Fibroblast of lung (primary cell): ENCODE measurements at regions not wholly inside any gene's neighbourhood (a gene's known extent, or its start where the extent isn't known, plus 50 kb on each side); places are given as distances from the start of the nearest gene placed in this dataset.

Experiments used
- DNase-seq, 2 donors: peaks; one replicate each; pipeline versions ENCODE4 v3.0.0 to v3.0.0-alpha.2; 2010; ENCODE audit warnings: low read depth in 2 of 2
- H2AFZ ChIP-seq: 2 replicates; pipeline ENCODE4 v1.5.1; 2012; ENCODE audit warnings: low read length, control low read depth, inconsistent platforms
- H3K27ac ChIP-seq: 2 replicates; pipeline ENCODE4 v1.5.1; 2011; ENCODE audit warnings: low read length, control low read depth; ENCODE audit not compliant: insufficient read depth
- H3K27me3 ChIP-seq: 2 replicates; pipeline ENCODE4 v1.5.1; 2011; ENCODE audit warnings: mild to moderate bottlenecking, low read length; ENCODE audit not compliant: control insufficient read depth, insufficient read depth
- H3K36me3 ChIP-seq: 2 replicates; pipeline ENCODE4 v1.5.1; 2011; ENCODE audit warnings: low read length; ENCODE audit not compliant: control insufficient read depth, insufficient read depth
- H3K4me1 ChIP-seq: 2 replicates; pipeline ENCODE4 v1.5.1; 2011; ENCODE audit warnings: low read length; ENCODE audit not compliant: control insufficient read depth, insufficient read depth; ENCODE audit errors: extremely low read depth
- H3K4me2 ChIP-seq: 2 replicates; pipeline ENCODE4 v1.5.1; 2011; ENCODE audit warnings: low read length, control low read depth; ENCODE audit not compliant: insufficient read depth; ENCODE audit errors: extremely low read depth
- H3K4me3 ChIP-seq, 4 experiments: fragments of 200-600 bp in 1 of 4; sonication (generic) in 1 of 4; replicated peaks in 1 of 4; 2 replicates each; pipeline ENCODE4 v1.5.1; 2011 to 2016; ENCODE audit warnings: low read length in 4 of 4, low read depth in 3 of 4, mild to moderate bottlenecking in 3 of 4, control low read depth in 2 of 4, inconsistent platforms in 1 of 4, mixed read lengths in 1 of 4; ENCODE audit not compliant: insufficient read depth in 1 of 4; ENCODE audit errors: control extremely low read depth in 1 of 4
- H3K79me2 ChIP-seq: 2 replicates; pipeline ENCODE4 v1.5.1; 2012; ENCODE audit warnings: mild to moderate bottlenecking, low read length, inconsistent platforms; ENCODE audit not compliant: control insufficient read depth, insufficient read depth
- H3K9ac ChIP-seq: 2 replicates; pipeline ENCODE4 v1.5.1; 2011; ENCODE audit warnings: mild to moderate bottlenecking, low read length, control low read depth; ENCODE audit not compliant: insufficient read depth
- H3K9me3 ChIP-seq: 2 replicates; pipeline ENCODE4 v1.5.1; 2012; ENCODE audit warnings: low read depth, low read length; ENCODE audit not compliant: control insufficient read depth, insufficient read depth
- H4K20me1 ChIP-seq: 2 replicates; pipeline ENCODE4 v1.5.1; 2011; ENCODE audit warnings: low read length; ENCODE audit not compliant: control insufficient read depth, insufficient read depth; ENCODE audit errors: extremely low read depth
- EZH2 ChIP-seq: IDR thresholded peaks from 2 replicates; pipeline ENCODE4 v1.5.1; 2012; ENCODE audit warnings: low read length, control low read depth, mild to moderate bottlenecking; ENCODE audit errors: missing control alignments
- TF ChIP-seq, protein P1 (sequence below), 2 donors: IDR thresholded peaks in 1 of 2; conservative IDR thresholded peaks in 1 of 2; 1 replicate in 1 of 2; 2 replicates in 1 of 2; pipeline ENCODE4 v1.5.1; 2011 to 2012; ENCODE audit warnings: low read length in 2 of 2, control low read depth in 1 of 2, inconsistent platforms in 1 of 2, low read depth in 1 of 2, mild to moderate bottlenecking in 1 of 2

DNA sequence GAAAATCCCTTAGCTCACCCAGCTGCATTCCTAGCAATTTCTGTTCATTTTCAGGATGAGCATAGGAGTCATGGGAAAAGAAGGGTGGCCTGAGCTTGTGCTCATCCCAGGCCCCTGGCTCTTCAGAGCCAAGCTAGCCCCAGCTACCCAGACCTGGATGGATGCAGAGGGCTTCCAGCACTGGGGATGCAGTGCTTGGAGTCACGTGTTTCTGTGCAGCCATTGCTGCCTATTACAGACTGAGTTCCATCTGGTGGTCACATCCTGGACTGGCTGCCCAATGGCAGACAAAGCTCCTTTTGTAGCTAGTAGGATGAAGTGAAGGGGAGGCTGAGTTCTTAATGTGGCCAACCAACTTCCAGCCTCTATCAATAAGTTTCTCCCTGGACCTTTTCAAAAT, 54.2 kb upstream of the JDP2 start:
- no peak overlapping the region for H3K4me3 ChIP-seq
- TF ChIP-seq, protein P1, sequence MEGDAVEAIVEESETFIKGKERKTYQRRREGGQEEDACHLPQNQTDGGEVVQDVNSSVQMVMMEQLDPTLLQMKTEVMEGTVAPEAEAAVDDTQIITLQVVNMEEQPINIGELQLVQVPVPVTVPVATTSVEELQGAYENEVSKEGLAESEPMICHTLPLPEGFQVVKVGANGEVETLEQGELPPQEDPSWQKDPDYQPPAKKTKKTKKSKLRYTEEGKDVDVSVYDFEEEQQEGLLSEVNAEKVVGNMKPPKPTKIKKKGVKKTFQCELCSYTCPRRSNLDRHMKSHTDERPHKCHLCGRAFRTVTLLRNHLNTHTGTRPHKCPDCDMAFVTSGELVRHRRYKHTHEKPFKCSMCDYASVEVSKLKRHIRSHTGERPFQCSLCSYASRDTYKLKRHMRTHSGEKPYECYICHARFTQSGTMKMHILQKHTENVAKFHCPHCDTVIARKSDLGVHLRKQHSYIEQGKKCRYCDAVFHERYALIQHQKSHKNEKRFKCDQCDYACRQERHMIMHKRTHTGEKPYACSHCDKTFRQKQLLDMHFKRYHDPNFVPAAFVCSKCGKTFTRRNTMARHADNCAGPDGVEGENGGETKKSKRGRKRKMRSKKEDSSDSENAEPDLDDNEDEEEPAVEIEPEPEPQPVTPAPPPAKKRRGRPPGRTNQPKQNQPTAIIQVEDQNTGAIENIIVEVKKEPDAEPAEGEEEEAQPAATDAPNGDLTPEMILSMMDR (conservative IDR thresholded peaks at IDR 0.05 in 1 of 2, IDR thresholded peaks at IDR 0.05 in 1 of 2; ENCODE audit: low read depth in 1 of 2, low read length in 2 of 2): no peak
- TF ChIP-seq EZH2: no peak
- no peaks in the 10 kb centered on the region for H3K79me2 ChIP-seq
- no peak overlapping the region for H3K27ac ChIP-seq
- no peaks in the 10 kb centered on the region for H4K20me1 ChIP-seq
- H3K4me1 ChIP-seq: no peaks in the 10 kb centered on the region
- H2AFZ ChIP-seq: no peak overlapping the region
- H3K4me2 ChIP-seq: no peak overlapping the region
- no peaks in the 10 kb centered on the region for H3K36me3 ChIP-seq
- no peak overlapping the region for H3K9ac ChIP-seq
- no peaks in the 10 kb centered on the region for H3K9me3 ChIP-seq
- H3K27me3 ChIP-seq: peaks cover 19% of the 10 kb centered on the region
- DNase-seq: no peak

DNA sequence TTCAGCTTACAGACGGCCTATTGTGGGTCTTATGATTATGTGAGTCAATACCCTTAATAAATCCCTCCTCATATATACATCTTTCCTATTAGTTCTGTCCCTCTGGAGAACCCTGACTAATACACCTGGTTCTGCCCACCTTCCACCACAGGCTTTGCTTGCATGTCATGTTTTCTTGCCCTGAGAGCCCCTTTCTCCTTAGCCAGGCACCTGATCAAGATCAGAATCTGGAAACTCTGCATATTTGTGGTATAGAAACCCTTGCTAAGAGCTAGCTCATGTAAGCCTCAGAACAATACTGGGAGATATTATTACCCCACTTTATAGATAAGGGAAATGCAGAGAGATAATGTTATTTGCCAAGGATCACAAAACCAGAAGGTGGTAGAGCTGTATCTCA, 52.9 kb upstream of the JDP2 start:
- H3K4me3 ChIP-seq: no peak overlapping the region
- no peak overlapping the region for H3K4me2 ChIP-seq
- no peak overlapping the region for H2AFZ ChIP-seq
- H3K9me3 ChIP-seq: no peaks in the 10 kb centered on the region
- TF ChIP-seq, protein P1 (conservative IDR thresholded peaks at IDR 0.05 in 1 of 2, IDR thresholded peaks at IDR 0.05 in 1 of 2; ENCODE audit: low read depth in 1 of 2, low read length in 2 of 2): no peak
- TF ChIP-seq EZH2: no peak
- H3K27me3 ChIP-seq: peaks cover 14% of the 10 kb centered on the region
- no peak overlapping the region for H3K27ac ChIP-seq
- H3K4me1 ChIP-seq: no peaks in the 10 kb centered on the region
- H3K79me2 ChIP-seq: no peaks in the 10 kb centered on the region
- H3K36me3 ChIP-seq: no peaks in the 10 kb centered on the region
- no peak overlapping the region for H3K9ac ChIP-seq
- no peaks in the 10 kb centered on the region for H4K20me1 ChIP-seq
- DNase-seq: no peak

DNA sequence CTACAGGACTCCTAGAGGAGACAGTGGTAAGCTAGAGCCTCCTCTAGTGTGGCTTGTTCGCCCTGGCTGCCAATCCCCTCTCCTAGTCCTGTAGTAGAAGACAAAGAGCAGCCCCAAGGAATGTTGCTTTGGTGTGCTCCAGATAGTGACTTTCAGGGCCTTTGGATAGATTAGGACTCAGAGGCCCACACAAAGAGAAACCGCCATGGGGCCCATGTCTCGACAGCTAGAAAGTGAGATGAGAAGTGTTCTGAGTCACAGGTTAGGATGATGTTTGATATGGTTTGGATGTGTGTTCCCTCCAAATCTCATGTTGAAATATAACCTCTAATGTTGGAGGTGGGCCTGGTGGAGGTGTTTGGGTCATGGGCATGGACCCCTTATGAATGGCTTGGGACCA, 51.8 kb upstream of the JDP2 start:
- H3K79me2 ChIP-seq: no peaks in the 10 kb centered on the region
- no peak overlapping the region for H3K9ac ChIP-seq
- H4K20me1 ChIP-seq: no peaks in the 10 kb centered on the region
- no peaks in the 10 kb centered on the region for H3K4me1 ChIP-seq
- no peak overlapping the region for H3K4me2 ChIP-seq
- no peaks in the 10 kb centered on the region for H3K9me3 ChIP-seq
- H2AFZ ChIP-seq: no peak overlapping the region
- no peak overlapping the region for H3K27ac ChIP-seq
- DNase-seq: no peak
- peaks cover 11% of the 10 kb centered on the region for H3K27me3 ChIP-seq
- TF ChIP-seq EZH2: no peak
- TF ChIP-seq, protein P1 (conservative IDR thresholded peaks at IDR 0.05 in 1 of 2, IDR thresholded peaks at IDR 0.05 in 1 of 2; ENCODE audit: low read depth in 1 of 2, low read length in 2 of 2): no peak
- no peaks in the 10 kb centered on the region for H3K36me3 ChIP-seq
- H3K4me3 ChIP-seq: no peak overlapping the region
